ENCODE measurements at regions not wholly inside any gene's neighbourhood (a gene's known extent, or its start where the extent isn't known, plus 50 kb on each side); places are given as distances from the start of the nearest gene placed in this dataset.
"Not testable (repeated sequence)": the region's sequence is repeated elsewhere in the genome, so short reads cannot be mapped to it uniquely, and the experiment has no call there.

DNA sequence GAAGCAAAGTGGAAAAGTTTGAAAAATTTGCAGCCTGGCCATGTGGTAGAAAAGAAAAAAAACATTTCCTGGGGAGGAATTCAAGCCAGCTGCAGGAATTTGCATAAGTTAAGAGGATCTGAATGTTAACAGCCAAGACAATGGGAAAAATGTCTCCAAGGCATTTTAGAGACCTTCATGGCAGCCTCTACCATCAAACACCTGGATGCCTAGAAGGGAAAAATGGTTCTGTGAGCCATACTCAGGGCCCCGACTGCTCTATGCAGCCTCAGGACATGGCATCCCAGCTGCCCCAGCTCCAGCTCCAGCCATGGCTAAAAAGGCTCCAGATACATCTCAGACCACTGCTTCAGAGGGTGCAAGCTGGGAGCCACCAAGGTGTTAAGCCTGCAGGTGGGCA, 149.1 kb upstream of the SOX6 start:
- no peak overlapping the region for H3K9ac ChIP-seq (ENCODE audit: low read depth in 1 of 2, low read length in 2 of 2)
- H3K4me1 ChIP-seq (ENCODE audit: control insufficient read depth in 1 of 2, insufficient read depth in 2 of 2, low read length in 2 of 2) = no peaks in the 10 kb centered on the region
- H3K9me3 ChIP-seq (ENCODE audit: control insufficient read depth in 1 of 2, low read length in 2 of 2) = peaks cover 6 to 16% of the 10 kb centered on the region in 2 donors
- H3K4me3 ChIP-seq (ENCODE audit: low read depth in 1 of 2, low read length in 2 of 2) = no peak overlapping the region
- H3K27me3 ChIP-seq (ENCODE audit: control insufficient read depth in 1 of 2, insufficient read depth in 2 of 2, low read length in 2 of 2) = no peaks in the 10 kb centered on the region
- no peak overlapping the region for H3K27ac ChIP-seq (ENCODE audit: low read depth, low read length)
- H3K36me3 ChIP-seq (ENCODE audit: control insufficient read depth in 1 of 2, insufficient read depth in 2 of 2, low read length in 2 of 2) = no peaks in the 10 kb centered on the region

DNA sequence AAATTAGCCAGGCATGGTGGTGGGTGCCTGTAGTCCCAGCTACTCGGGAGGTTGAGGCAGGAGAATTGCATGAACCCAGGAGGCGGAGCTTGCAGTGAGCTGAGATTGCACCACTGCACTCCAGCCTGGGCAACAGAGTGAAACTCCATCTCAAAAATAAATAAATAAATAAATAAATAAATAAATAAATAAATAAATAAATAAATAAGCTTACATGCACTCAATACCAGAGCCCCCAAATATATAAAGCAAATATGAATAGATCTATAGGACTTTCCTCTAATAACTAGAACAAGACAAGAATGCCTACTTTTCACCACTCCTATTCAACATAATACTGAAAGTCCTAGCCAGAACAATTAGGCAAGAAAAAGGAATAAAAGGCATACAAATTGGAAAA, 147.5 kb upstream of the SOX6 start:
- not testable (repeated sequence) for H3K4me1 ChIP-seq (ENCODE audit: control insufficient read depth in 1 of 2, insufficient read depth in 2 of 2, low read length in 2 of 2)
- peaks cover 6 to 16% of the 10 kb centered on the region in 2 donors for H3K9me3 ChIP-seq (ENCODE audit: control insufficient read depth in 1 of 2, low read length in 2 of 2)

DNA sequence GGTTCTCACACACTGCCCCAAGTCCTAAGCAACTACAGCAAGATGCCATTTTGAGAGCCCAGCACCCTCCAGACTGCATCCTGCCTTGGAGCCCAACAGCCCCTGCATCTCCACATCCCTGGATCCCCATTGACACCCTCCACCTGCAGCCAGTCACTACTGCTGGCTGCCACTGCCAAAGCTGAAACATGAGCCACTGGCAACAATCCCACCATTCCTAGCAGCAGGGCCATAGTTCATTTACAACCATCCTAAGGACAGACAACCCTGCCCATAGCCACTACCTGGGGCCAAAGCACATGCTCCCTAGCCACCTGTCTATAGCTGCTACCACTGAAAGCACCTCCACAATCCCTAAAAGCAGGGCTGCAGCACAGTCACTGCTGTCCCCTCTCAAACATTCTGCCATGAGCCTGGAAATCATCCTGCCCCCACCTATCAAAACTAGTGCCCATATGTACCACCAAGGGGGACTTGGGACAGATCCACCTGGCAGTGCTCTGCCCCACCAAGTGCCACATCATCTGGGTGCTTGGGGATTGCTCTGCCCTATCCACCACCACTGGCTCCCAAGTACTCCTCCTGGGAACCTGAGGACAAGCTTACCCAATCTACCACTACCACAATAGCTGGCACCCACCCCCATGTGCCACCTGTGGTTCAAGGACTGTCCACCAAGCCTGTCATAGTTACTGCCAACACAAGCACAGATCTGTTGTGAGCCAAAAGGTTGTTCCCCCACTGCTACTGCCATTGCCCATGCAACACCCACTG, 138.8 kb upstream of the SOX6 start:
- Histone ChIP-seq H3K9ac (ENCODE audit: low read depth in 1 of 2, low read length in 2 of 2) (no peak overlapping the region), H3K27ac (ENCODE audit: low read depth, low read length) (no peak overlapping the region), H3K9me3 (ENCODE audit: control insufficient read depth in 1 of 2, low read length in 2 of 2) (peaks cover 0 to 6% of the 10 kb centered on the region in 2 donors), H3K4me3 (ENCODE audit: low read depth in 1 of 2, low read length in 2 of 2) (no peak overlapping the region), H3K27me3 (ENCODE audit: control insufficient read depth in 1 of 2, insufficient read depth in 2 of 2, low read length in 2 of 2) (no peaks in the 10 kb centered on the region), H3K4me1 (ENCODE audit: control insufficient read depth in 1 of 2, insufficient read depth in 2 of 2, low read length in 2 of 2) (no peaks in the 10 kb centered on the region), H3K36me3 (ENCODE audit: control insufficient read depth in 1 of 2, insufficient read depth in 2 of 2, low read length in 2 of 2) (no peaks in the 10 kb centered on the region)

More for the DNA sequence above, 147.5 kb upstream of the SOX6 start:
- not testable (repeated sequence) for H3K27me3 ChIP-seq (ENCODE audit: control insufficient read depth in 1 of 2, insufficient read depth in 2 of 2, low read length in 2 of 2); H3K4me3 ChIP-seq (ENCODE audit: low read depth in 1 of 2, low read length in 2 of 2); H3K36me3 ChIP-seq (ENCODE audit: control insufficient read depth in 1 of 2, insufficient read depth in 2 of 2, low read length in 2 of 2); H3K27ac ChIP-seq (ENCODE audit: low read depth, low read length); H3K9ac ChIP-seq (ENCODE audit: low read depth in 1 of 2, low read length in 2 of 2)

DNA sequence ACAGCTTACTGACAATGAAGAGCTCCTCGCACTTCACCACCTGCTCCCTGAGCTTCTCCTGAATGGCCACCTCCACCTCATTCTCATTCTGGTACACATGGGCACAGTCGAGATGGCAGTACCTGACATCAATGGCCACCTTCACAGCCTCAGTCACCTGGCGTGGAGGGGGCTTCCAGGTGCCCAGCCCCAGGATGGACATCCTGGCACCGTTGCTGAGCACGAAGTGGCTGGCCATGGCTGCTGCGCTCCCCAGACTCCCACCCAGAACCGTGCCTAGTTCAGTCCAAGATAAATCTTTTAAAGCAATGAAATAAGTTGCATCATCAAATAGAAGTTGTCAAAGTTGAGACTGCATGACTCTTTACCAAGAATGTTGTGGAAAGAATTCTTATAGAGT, 128.1 kb upstream of the SOX6 start:
- Histone ChIP-seq H3K4me1 (ENCODE audit: control insufficient read depth in 1 of 2, insufficient read depth in 2 of 2, low read length in 2 of 2) (no peaks in the 10 kb centered on the region), H3K27me3 (ENCODE audit: control insufficient read depth in 1 of 2, insufficient read depth in 2 of 2, low read length in 2 of 2) (no peaks in the 10 kb centered on the region), H3K27ac (ENCODE audit: low read depth, low read length) (no peak overlapping the region), H3K4me3 (ENCODE audit: low read depth in 1 of 2, low read length in 2 of 2) (no peak overlapping the region), H3K9ac (ENCODE audit: low read depth in 1 of 2, low read length in 2 of 2) (no peak overlapping the region), H3K36me3 (ENCODE audit: control insufficient read depth in 1 of 2, insufficient read depth in 2 of 2, low read length in 2 of 2) (no peaks in the 10 kb centered on the region), H3K9me3 (ENCODE audit: control insufficient read depth in 1 of 2, low read length in 2 of 2) (no peaks in the 10 kb centered on the region)

DNA sequence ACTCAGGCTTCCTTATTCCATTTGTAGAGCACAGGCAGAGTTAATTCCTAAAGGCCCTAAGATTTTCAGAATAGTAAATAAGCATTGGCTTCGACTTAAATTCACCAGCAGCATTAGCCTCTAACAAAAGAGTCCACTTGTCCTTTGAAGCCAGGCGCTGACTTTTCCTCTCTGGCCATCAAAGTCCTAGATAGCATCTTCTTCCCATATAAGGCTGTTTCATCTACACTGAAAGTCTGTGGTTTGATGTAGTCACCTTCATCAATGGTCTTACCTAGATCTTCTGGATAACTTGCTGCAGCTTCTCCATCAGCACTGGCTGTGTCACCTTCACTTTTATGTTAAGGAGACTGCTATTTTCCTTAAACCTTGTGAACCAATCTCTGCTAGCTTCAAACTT, 118.3 kb upstream of the SOX6 start:
- Histone ChIP-seq H3K4me1 (ENCODE audit: control insufficient read depth in 1 of 2, insufficient read depth in 2 of 2, low read length in 2 of 2) (no peaks in the 10 kb centered on the region), H3K9me3 (ENCODE audit: control insufficient read depth in 1 of 2, low read length in 2 of 2) (no peaks in the 10 kb centered on the region), H3K9ac (ENCODE audit: low read depth in 1 of 2, low read length in 2 of 2) (no peak overlapping the region), H3K27ac (ENCODE audit: low read depth, low read length) (no peak overlapping the region), H3K36me3 (ENCODE audit: control insufficient read depth in 1 of 2, insufficient read depth in 2 of 2, low read length in 2 of 2) (no peaks in the 10 kb centered on the region), H3K4me3 (ENCODE audit: low read depth in 1 of 2, low read length in 2 of 2) (no peak overlapping the region), H3K27me3 (ENCODE audit: control insufficient read depth in 1 of 2, insufficient read depth in 2 of 2, low read length in 2 of 2) (no peaks in the 10 kb centered on the region)

DNA sequence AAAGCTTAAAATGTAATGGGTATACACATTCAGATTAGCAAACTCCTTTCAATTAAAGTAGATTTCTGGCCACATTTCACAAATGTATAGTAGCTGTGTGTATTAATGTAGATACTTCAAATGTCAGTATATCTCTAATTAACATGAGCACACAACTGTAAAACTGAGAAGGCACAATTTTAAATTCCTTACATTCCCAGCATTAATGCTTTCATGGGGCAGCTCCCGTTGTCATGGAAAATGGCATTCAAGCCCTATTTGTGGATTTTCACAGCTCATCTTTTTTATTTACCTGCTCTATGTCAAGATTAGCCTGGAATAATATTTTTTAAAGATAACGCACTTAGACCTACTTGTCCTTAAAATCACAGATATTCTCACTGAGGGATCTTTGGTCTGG, 113.6 kb upstream of the SOX6 start:
- H3K4me3 ChIP-seq (ENCODE audit: low read depth in 1 of 2, low read length in 2 of 2) = no peak overlapping the region
- no peaks in the 10 kb centered on the region for H3K27me3 ChIP-seq (ENCODE audit: control insufficient read depth in 1 of 2, insufficient read depth in 2 of 2, low read length in 2 of 2)
- H3K27ac ChIP-seq (ENCODE audit: low read depth, low read length) = no peak overlapping the region
- H3K9ac ChIP-seq (ENCODE audit: low read depth in 1 of 2, low read length in 2 of 2) = no peak overlapping the region
- no peaks in the 10 kb centered on the region for H3K9me3 ChIP-seq (ENCODE audit: control insufficient read depth in 1 of 2, low read length in 2 of 2)
- H3K36me3 ChIP-seq (ENCODE audit: control insufficient read depth in 1 of 2, insufficient read depth in 2 of 2, low read length in 2 of 2) = no peaks in the 10 kb centered on the region
- H3K4me1 ChIP-seq (ENCODE audit: control insufficient read depth in 1 of 2, insufficient read depth in 2 of 2, low read length in 2 of 2) = no peaks in the 10 kb centered on the region

DNA sequence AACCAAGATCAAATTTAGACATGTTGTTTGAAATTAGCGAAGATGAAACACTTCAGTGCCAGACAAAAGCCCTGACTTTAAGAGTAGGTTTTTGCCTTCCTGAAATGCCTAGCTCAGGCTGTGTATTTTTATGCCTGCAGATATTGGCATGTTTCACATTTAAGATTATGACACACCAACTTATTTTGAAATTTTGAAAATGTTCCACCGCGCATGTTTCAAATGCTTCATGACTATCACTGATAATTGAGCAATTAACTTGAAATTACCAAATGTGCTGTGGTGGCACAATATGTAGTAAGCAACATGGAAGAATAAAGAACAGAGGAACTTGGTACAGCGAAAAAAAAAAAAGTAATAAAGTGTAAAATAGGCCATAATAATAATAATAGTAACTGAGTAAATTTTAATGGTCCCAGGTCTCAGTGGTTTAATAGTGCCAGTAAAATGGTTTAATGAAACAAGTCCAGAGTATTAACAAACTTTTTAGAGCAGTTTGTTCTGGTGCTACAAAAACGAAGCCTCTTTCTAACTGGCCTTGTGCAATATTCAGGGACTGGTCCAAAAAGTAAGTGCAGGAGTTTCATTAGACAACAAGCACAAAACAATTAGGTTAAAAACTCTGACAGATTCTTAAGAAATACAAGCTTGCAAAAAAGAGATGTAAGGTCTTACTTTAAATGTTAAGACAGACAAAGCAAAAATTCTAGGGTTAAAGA, 112.5 kb upstream of the SOX6 start:
- Histone ChIP-seq H3K27me3 (ENCODE audit: control insufficient read depth in 1 of 2, insufficient read depth in 2 of 2, low read length in 2 of 2) (no peaks in the 10 kb centered on the region), H3K9me3 (ENCODE audit: control insufficient read depth in 1 of 2, low read length in 2 of 2) (no peaks in the 10 kb centered on the region), H3K4me3 (ENCODE audit: low read depth in 1 of 2, low read length in 2 of 2) (no peak overlapping the region), H3K9ac (ENCODE audit: low read depth in 1 of 2, low read length in 2 of 2) (no peak overlapping the region), H3K27ac (ENCODE audit: low read depth, low read length) (no peak overlapping the region), H3K4me1 (ENCODE audit: control insufficient read depth in 1 of 2, insufficient read depth in 2 of 2, low read length in 2 of 2) (no peaks in the 10 kb centered on the region), H3K36me3 (ENCODE audit: control insufficient read depth in 1 of 2, insufficient read depth in 2 of 2, low read length in 2 of 2) (no peaks in the 10 kb centered on the region)

DNA sequence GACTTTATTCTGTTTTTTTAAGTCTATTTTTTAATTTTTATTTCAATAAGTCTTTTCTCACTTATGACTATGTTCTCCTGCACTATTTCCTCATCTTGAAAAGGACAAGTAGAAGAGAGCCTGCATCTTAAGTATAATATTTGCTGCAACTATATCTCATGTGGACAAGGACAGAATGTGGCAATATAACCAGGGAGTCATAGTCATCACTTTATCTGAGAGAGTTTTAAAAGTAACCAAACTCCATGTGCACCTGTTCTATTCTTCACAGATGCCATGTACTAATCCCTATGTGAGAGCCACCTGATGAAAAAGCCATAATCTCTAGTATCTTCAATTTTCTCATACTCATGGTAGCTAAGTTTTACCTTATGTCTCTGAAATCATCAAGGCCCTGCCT, 104.2 kb upstream of the SOX6 start:
- Histone ChIP-seq H3K4me1 (ENCODE audit: control insufficient read depth in 1 of 2, insufficient read depth in 2 of 2, low read length in 2 of 2) (no peaks in the 10 kb centered on the region), H3K9ac (ENCODE audit: low read depth in 1 of 2, low read length in 2 of 2) (no peak overlapping the region), H3K4me3 (ENCODE audit: low read depth in 1 of 2, low read length in 2 of 2) (no peak overlapping the region), H3K9me3 (ENCODE audit: control insufficient read depth in 1 of 2, low read length in 2 of 2) (no peaks in the 10 kb centered on the region), H3K27ac (ENCODE audit: low read depth, low read length) (no peak overlapping the region), H3K36me3 (ENCODE audit: control insufficient read depth in 1 of 2, insufficient read depth in 2 of 2, low read length in 2 of 2) (no peaks in the 10 kb centered on the region), H3K27me3 (ENCODE audit: control insufficient read depth in 1 of 2, insufficient read depth in 2 of 2, low read length in 2 of 2) (no peaks in the 10 kb centered on the region)

DNA sequence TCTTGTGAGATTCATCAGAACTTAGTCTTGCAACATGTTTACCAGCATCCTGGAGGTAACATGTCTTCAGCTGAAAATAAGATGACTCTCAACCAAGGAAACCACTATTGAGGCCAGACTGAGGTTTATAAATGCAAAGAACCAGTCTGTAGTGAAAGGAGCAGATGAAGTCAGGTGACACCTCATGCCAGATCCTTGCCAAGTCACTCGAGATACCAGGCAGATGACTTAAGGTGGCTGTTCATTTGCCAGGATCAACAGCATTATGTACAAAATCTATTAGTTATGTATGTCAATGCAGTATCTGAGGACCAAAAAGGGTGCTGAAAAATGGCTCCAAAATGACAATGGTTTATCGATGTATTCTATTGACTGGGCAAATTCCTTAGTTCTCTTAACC, 100.0 kb upstream of the SOX6 start:
- H3K9ac ChIP-seq (ENCODE audit: low read depth in 1 of 2, low read length in 2 of 2) = no peak overlapping the region
- no peak overlapping the region for H3K4me3 ChIP-seq (ENCODE audit: low read depth in 1 of 2, low read length in 2 of 2)
- H3K4me1 ChIP-seq (ENCODE audit: control insufficient read depth in 1 of 2, insufficient read depth in 2 of 2, low read length in 2 of 2) = no peaks in the 10 kb centered on the region
- no peaks in the 10 kb centered on the region for H3K27me3 ChIP-seq (ENCODE audit: control insufficient read depth in 1 of 2, insufficient read depth in 2 of 2, low read length in 2 of 2)
- no peaks in the 10 kb centered on the region for H3K36me3 ChIP-seq (ENCODE audit: control insufficient read depth in 1 of 2, insufficient read depth in 2 of 2, low read length in 2 of 2)
- H3K27ac ChIP-seq (ENCODE audit: low read depth, low read length) = no peak overlapping the region
- no peaks in the 10 kb centered on the region for H3K9me3 ChIP-seq (ENCODE audit: control insufficient read depth in 1 of 2, low read length in 2 of 2)

DNA sequence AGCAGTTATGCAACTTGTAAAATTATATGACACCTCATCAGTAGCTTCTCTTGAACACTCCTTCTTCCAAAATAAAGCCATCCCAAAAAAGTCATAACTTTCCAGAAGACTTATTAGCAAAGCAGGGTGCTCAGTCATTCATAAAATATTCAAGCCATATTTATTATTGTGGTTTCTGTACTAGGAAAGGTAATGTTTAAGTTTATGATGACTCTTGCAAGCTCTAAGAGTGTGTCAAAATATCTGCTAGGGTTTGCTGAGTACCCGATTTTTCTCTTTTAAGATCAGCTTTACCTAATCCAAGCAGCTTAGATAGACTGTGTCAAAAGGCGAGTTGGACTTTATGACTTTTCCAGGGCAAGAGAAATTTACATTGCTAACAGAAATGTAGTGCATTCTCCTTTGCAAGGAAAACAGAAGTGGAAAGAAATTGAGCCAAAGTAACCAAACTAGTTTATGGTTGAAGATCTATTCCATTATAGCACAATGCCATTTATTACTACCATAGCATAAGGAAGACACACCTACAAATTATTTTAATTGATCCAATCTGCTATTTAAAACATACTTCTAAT, 98.0 kb upstream of the SOX6 start:
- no peaks in the 10 kb centered on the region for H3K27me3 ChIP-seq (ENCODE audit: control insufficient read depth in 1 of 2, insufficient read depth in 2 of 2, low read length in 2 of 2)
- H3K4me3 ChIP-seq (ENCODE audit: low read depth in 1 of 2, low read length in 2 of 2) = no peak overlapping the region
- no peaks in the 10 kb centered on the region for H3K36me3 ChIP-seq (ENCODE audit: control insufficient read depth in 1 of 2, insufficient read depth in 2 of 2, low read length in 2 of 2)
- H3K27ac ChIP-seq (ENCODE audit: low read depth, low read length) = no peak overlapping the region
- H3K9me3 ChIP-seq (ENCODE audit: control insufficient read depth in 1 of 2, low read length in 2 of 2) = no peaks in the 10 kb centered on the region
- no peaks in the 10 kb centered on the region for H3K4me1 ChIP-seq (ENCODE audit: control insufficient read depth in 1 of 2, insufficient read depth in 2 of 2, low read length in 2 of 2)
- no peak overlapping the region for H3K9ac ChIP-seq (ENCODE audit: low read depth in 1 of 2, low read length in 2 of 2)

Measured in duodenal mucosa (tissue), 2 donors.